Left cardiac atrium (tissue), 4 donors: ENCODE measurements at regions not wholly inside any gene's neighbourhood (a gene's known extent, or its start where the extent isn't known, plus 50 kb on each side); places are given as distances from the start of the nearest gene placed in this dataset.
"Not testable (repeated sequence)": the region's sequence is repeated elsewhere in the genome, so short reads cannot be mapped to it uniquely, and the experiment has no call there.

ENCODE experiments used
- ATAC-seq, 2 donors: fragments of 200-7000 bp; cut with Tn5 transposase; one replicate each; pipeline ENCODE4 v1.9.1; 2020; ENCODE audit warnings: mild to moderate bottlenecking in 2 of 2, moderate library complexity in 2 of 2
- DNase-seq: peaks from one replicate; pipeline ENCODE4 v3.0.0-alpha.2; 2020
- intact Hi-C, 2 donors: fragments of 100-400 bp; cut with DNase I; formaldehyde crosslinking; loops; one replicate each; pipeline versions ENCODE4 v1.14.1 to v1.15.1; 2022 to 2023
- donor health status: DM: no; HTN: yes; CAD: no.
- donor health status: DM: no; HTN: yes; CAD: no; lungs with severe emphysema.
- donor health status: DM: yes; HTN: yes; CAD: no.
- donor health status: Dilated cardiomyopathy.

GRCh38 chr10:93216341-93216985 is 142.8 kb downstream of the CYP26A1 start:
- no peak for DNase-seq

GRCh38 chr10:93218386-93218785 is 144.7 kb downstream of the CYP26A1 start:
- DNase-seq = no peak
- intact Hi-C loops = no loop called here
- no peak for ATAC-seq

More at GRCh38 chr10:93216341-93216985, 142.8 kb downstream of the CYP26A1 start:
- ATAC-seq = no peak
- intact Hi-C loops = no loop called here

- intact Hi-C loops = no loop called here
- ATAC-seq (no peak), DNase-seq (no peak)
These were observed 145.7 kb downstream of the CYP26A1 start for GRCh38 chr10:93219347-93219746.

- ATAC-seq (no peak), DNase-seq (no peak)
- intact Hi-C loops = no loop called here
These were observed 146.8 kb downstream of the CYP26A1 start for GRCh38 chr10:93220296-93221170.

GRCh38 chr10:93221171-93221496 is 147.4 kb downstream of the CYP26A1 start:
- no peak for ATAC-seq
- intact Hi-C loops = no loop called here
- DNase-seq = no peak

GRCh38 chr10:93221521-93221920 is 147.8 kb downstream of the CYP26A1 start:
- no peak for ATAC-seq

GRCh38 chr10:93222211-93222754 is 148.6 kb downstream of the CYP26A1 start:
- DNase-seq = no peak
- no peak for ATAC-seq

More at GRCh38 chr10:93221521-93221920, 147.8 kb downstream of the CYP26A1 start:
- intact Hi-C loops = no loop called here
- no peak for DNase-seq

GRCh38 chr10:93222876-93223275 is 149.2 kb downstream of the CYP26A1 start:
- ATAC-seq = no peak
- no peak for DNase-seq
- intact Hi-C loops = no loop called here

More at GRCh38 chr10:93222211-93222754, 148.6 kb downstream of the CYP26A1 start:
- intact Hi-C loops = no loop called here

- no peak for DNase-seq
- no peak for ATAC-seq
- intact Hi-C loops = no loop called here
These were observed 149.6 kb downstream of the CYP26A1 start for GRCh38 chr10:93223336-93223735.

- ATAC-seq = no peak
- no peak for DNase-seq
- intact Hi-C loops = no loop called here
These were observed 150.5 kb downstream of the CYP26A1 start for GRCh38 chr10:93224005-93224779.

- DNase-seq = no peak
- ATAC-seq = peak in 1 of 2 donors; percentile 80
- intact Hi-C loops = no loop called here
These were observed 152.2 kb downstream of the CYP26A1 start for GRCh38 chr10:93225938-93226337.

GRCh38 chr10:93226619-93227018 is 152.9 kb downstream of the CYP26A1 start:
- no peak for ATAC-seq
- DNase-seq = no peak
- intact Hi-C loops = no loop called here

GRCh38 chr10:93230596-93230995 is 156.9 kb downstream of the CYP26A1 start:
- ATAC-seq, DNase-seq, intact Hi-C loops: not testable (repeated sequence)

GRCh38 chr10:93232159-93232558 is 158.5 kb downstream of the CYP26A1 start:
- DNase-seq, ATAC-seq, intact Hi-C loops: not testable (repeated sequence)

- ATAC-seq, intact Hi-C loops, DNase-seq: not testable (repeated sequence)
These were observed 161.2 kb downstream of the CYP26A1 start for GRCh38 chr10:93234940-93235339.

GRCh38 chr10:93235686-93236085 is 162.0 kb downstream of the CYP26A1 start:
- intact Hi-C loops = no loop called here
- DNase-seq = no peak
- ATAC-seq = peak; percentile 85 to 89

GRCh38 chr10:93236393-93237040 is 162.8 kb downstream of the CYP26A1 start:
- intact Hi-C loops = no loop called here
- ATAC-seq (peak; percentile 80), DNase-seq (no peak)

GRCh38 chr10:93245147-93245546 is 171.5 kb downstream of the CYP26A1 start:
- no peak for ATAC-seq
- intact Hi-C loops = no loop called here
- no peak for DNase-seq

GRCh38 chr10:93245779-93246178 is 172.1 kb downstream of the CYP26A1 start:
- no peak for DNase-seq
- ATAC-seq = no peak
- intact Hi-C loops = no loop called here
